Trophoblast cell (in vitro differentiated cells and primary cell): ENCODE measurements at regions not wholly inside any gene's neighbourhood (a gene's known extent, or its start where the extent isn't known, plus 50 kb on each side); places are given as distances from the start of the nearest gene placed in this dataset.

Source experiments
- DNase-seq, 2 donors: peaks; one replicate each; pipeline ENCODE4 v3.0.0-alpha.2; 2016
- H2AFZ ChIP-seq: 2 replicates; pipeline ENCODE4 v1.6.1; 2013; ENCODE audit warnings: low read length, moderate library complexity, mild to moderate bottlenecking; ENCODE audit not compliant: insufficient read depth, poor library complexity
- H2AK5ac ChIP-seq: 2 replicates; pipeline ENCODE4 v1.6.1; 2013; ENCODE audit warnings: mild to moderate bottlenecking, low read length
- H2BK120ac ChIP-seq: 2 replicates; pipeline ENCODE4 v1.6.1; 2013; ENCODE audit warnings: low read length, mild to moderate bottlenecking, moderate library complexity; ENCODE audit not compliant: insufficient read depth, poor library complexity
- H2BK12ac ChIP-seq: 2 replicates; pipeline ENCODE4 v1.6.1; 2013; ENCODE audit warnings: mild to moderate bottlenecking, low read length, moderate library complexity
- H2BK5ac ChIP-seq: 2 replicates; pipeline ENCODE4 v1.6.1; 2013; ENCODE audit warnings: low read length, low read depth, moderate library complexity, mild to moderate bottlenecking; ENCODE audit not compliant: poor library complexity
- H3K14ac ChIP-seq: 2 replicates; pipeline ENCODE4 v1.6.1; 2013; ENCODE audit warnings: mild to moderate bottlenecking, low read length
- H3K18ac ChIP-seq: 2 replicates; pipeline ENCODE4 v1.6.1; 2013; ENCODE audit warnings: mild to moderate bottlenecking, low read length
- H3K23ac ChIP-seq: 2 replicates; pipeline ENCODE4 v1.6.1; 2013; ENCODE audit warnings: low read length
- H3K27ac ChIP-seq: 2 replicates; pipeline ENCODE4 v1.5.1; 2013; ENCODE audit warnings: low read depth, mild to moderate bottlenecking, inconsistent platforms, low read length, moderate library complexity
- H3K27me3 ChIP-seq: 2 replicates; pipeline ENCODE4 v1.6.1; 2013; ENCODE audit warnings: inconsistent platforms, mild to moderate bottlenecking, low read length, moderate library complexity; ENCODE audit not compliant: insufficient read depth
- H3K36me3 ChIP-seq, 2 experiments: 1 replicate in 1 of 2; 2 replicates in 1 of 2; pipeline ENCODE4 v1.6.1; 2013; ENCODE audit warnings: low read length in 2 of 2, mild to moderate bottlenecking in 2 of 2, moderate library complexity in 1 of 2; ENCODE audit not compliant: insufficient read depth in 2 of 2, control insufficient read depth in 1 of 2
- H3K4ac ChIP-seq: 2 replicates; pipeline ENCODE4 v1.6.1; 2013; ENCODE audit warnings: low read depth, mild to moderate bottlenecking, low read length, moderate library complexity
- H3K4me1 ChIP-seq, 2 experiments: 1 replicate in 1 of 2; 2 replicates in 1 of 2; pipeline ENCODE4 v1.6.1; 2013; ENCODE audit warnings: low read length in 2 of 2, mild to moderate bottlenecking in 2 of 2, moderate library complexity in 1 of 2; ENCODE audit not compliant: insufficient read depth in 2 of 2, control insufficient read depth in 1 of 2
- H3K4me2 ChIP-seq: 2 replicates; pipeline ENCODE4 v1.6.1; 2013; ENCODE audit warnings: inconsistent platforms, mild to moderate bottlenecking, low read length, moderate library complexity
- H3K4me3 ChIP-seq: 2 replicates; pipeline ENCODE4 v1.5.1; 2013; ENCODE audit warnings: mild to moderate bottlenecking, low read depth, low read length, inconsistent platforms
- H3K79me1 ChIP-seq: one replicate; pipeline ENCODE4 v1.6.1; 2013; ENCODE audit warnings: low read length
- H3K79me2 ChIP-seq: 2 replicates; pipeline ENCODE4 v1.6.1; 2013; ENCODE audit warnings: low read length, mild to moderate bottlenecking; ENCODE audit not compliant: control insufficient read depth, insufficient read depth, poor library complexity
- H3K9ac ChIP-seq: 2 replicates; pipeline ENCODE4 v1.6.1; 2013; ENCODE audit warnings: mild to moderate bottlenecking, low read length
- H3K9me3 ChIP-seq: 2 replicates; pipeline ENCODE4 v1.6.1; 2013; ENCODE audit warnings: low read depth, mild to moderate bottlenecking, control low read depth, inconsistent platforms, low read length; ENCODE audit not compliant: insufficient read depth
- H4K12ac ChIP-seq: 2 replicates; pipeline ENCODE4 v1.6.1; 2013; ENCODE audit warnings: low read depth, mild to moderate bottlenecking, low read length, moderate library complexity
- H4K8ac ChIP-seq: 2 replicates; pipeline ENCODE4 v1.6.1; 2013; ENCODE audit warnings: low read depth, mild to moderate bottlenecking, low read length, moderate library complexity
- H4K91ac ChIP-seq: one replicate; pipeline ENCODE4 v1.6.1; 2013; ENCODE audit warnings: low read depth, mild to moderate bottlenecking, low read length, moderate library complexity
- WGBS: extraction: QIAGEN DNeasy Blood & Tissue Kit; methylation state at CpG from one replicate; pipeline ENCODE4 v1.1.7; 2013; ENCODE audit warnings: missing lambda C conversion rate; ENCODE audit not compliant: insufficient read length, insufficient coverage; ENCODE audit errors: extremely low coverage; 5-methylcytosine and 5-hydroxymethylcytosine counted together

- H3K79me2 ChIP-seq, result no peaks in the 10 kb centered on the region
- H3K23ac ChIP-seq, result no peak overlapping the region
- H3K4me1 ChIP-seq, result no peaks in the 10 kb centered on the region
- no peak overlapping the region for H2BK120ac ChIP-seq
- H3K36me3 ChIP-seq, result no peaks in the 10 kb centered on the region
- no peak overlapping the region for H3K4ac ChIP-seq
- no peak overlapping the region for H2BK12ac ChIP-seq
- no peak overlapping the region for H3K18ac ChIP-seq
- peaks cover 2% of the 10 kb centered on the region for H3K9me3 ChIP-seq
- H3K27me3 ChIP-seq, result no peaks in the 10 kb centered on the region
- no peak overlapping the region for H3K4me3 ChIP-seq
- H4K8ac ChIP-seq, result no peak overlapping the region
- H3K79me1 ChIP-seq, result no peaks in the 10 kb centered on the region
- no peak overlapping the region for H3K27ac ChIP-seq
- no peak overlapping the region for H2BK5ac ChIP-seq
- no peak overlapping the region for H3K4me2 ChIP-seq
- H4K91ac ChIP-seq, result no peak overlapping the region
- H4K12ac ChIP-seq, result no peak overlapping the region
- whole genome bisulfite sequencing, result no CpG with 5 or more reads among the region's 9 CpGs
- no peak overlapping the region for H3K14ac ChIP-seq
- no peak overlapping the region for H3K9ac ChIP-seq
- DNase-seq, result no peak
- H2AK5ac ChIP-seq, result no peak overlapping the region
- no peak overlapping the region for H2AFZ ChIP-seq
Measured at GRCh38 chr5:2466966-2467365, 284.5 kb downstream of the IRX2 start.

- no peak overlapping the region for H3K4ac ChIP-seq
- no peak overlapping the region for H4K8ac ChIP-seq
Measured at GRCh38 chr5:2465383-2465782, 286.1 kb downstream of the IRX2 start.

GRCh38 chr5:2464141-2464540 is 287.3 kb downstream of the IRX2 start:
- no peak overlapping the region for H2BK5ac ChIP-seq
- no peaks in the 10 kb centered on the region for H3K4me1 ChIP-seq
- H3K27me3 ChIP-seq, result no peaks in the 10 kb centered on the region
- no peaks in the 10 kb centered on the region for H3K79me1 ChIP-seq
- peaks cover 2% of the 10 kb centered on the region for H3K9me3 ChIP-seq
- no peak overlapping the region for H2BK120ac ChIP-seq
- H3K23ac ChIP-seq, result no peak overlapping the region
- H3K27ac ChIP-seq, result no peak overlapping the region
- H4K8ac ChIP-seq, result no peak overlapping the region
- H4K91ac ChIP-seq, result no peak overlapping the region
- no peak overlapping the region for H2AFZ ChIP-seq
- H3K18ac ChIP-seq, result no peak overlapping the region
- no peak overlapping the region for H2AK5ac ChIP-seq
- no peak overlapping the region for H4K12ac ChIP-seq
- H3K4me3 ChIP-seq, result no peak overlapping the region
- H3K9ac ChIP-seq, result no peak overlapping the region
- no peak overlapping the region for H2BK12ac ChIP-seq
- DNase-seq, result no peak
- no peak overlapping the region for H3K4me2 ChIP-seq
- no peak overlapping the region for H3K4ac ChIP-seq
- H3K36me3 ChIP-seq, result no peaks in the 10 kb centered on the region
- no peaks in the 10 kb centered on the region for H3K79me2 ChIP-seq
- no peak overlapping the region for H3K14ac ChIP-seq
- WGBS, result no CpG with 5 or more reads among the region's 9 CpGs

More at GRCh38 chr5:2465383-2465782, 286.1 kb downstream of the IRX2 start:
- H3K27me3 ChIP-seq, result no peaks in the 10 kb centered on the region
- H2BK5ac ChIP-seq, result no peak overlapping the region
- H3K14ac ChIP-seq, result no peak overlapping the region
- no CpG with 5 or more reads among the region's 10 CpGs for WGBS
- no peak overlapping the region for H3K23ac ChIP-seq
- H3K4me3 ChIP-seq, result no peak overlapping the region
- H3K79me1 ChIP-seq, result no peaks in the 10 kb centered on the region
- H3K4me1 ChIP-seq, result no peaks in the 10 kb centered on the region
- no peak overlapping the region for H2BK120ac ChIP-seq
- H3K18ac ChIP-seq, result no peak overlapping the region
- H3K79me2 ChIP-seq, result no peaks in the 10 kb centered on the region
- no peak overlapping the region for H4K12ac ChIP-seq
- no peak overlapping the region for H3K27ac ChIP-seq
- no peak overlapping the region for H3K4me2 ChIP-seq
- H3K36me3 ChIP-seq, result no peaks in the 10 kb centered on the region
- peaks cover 2% of the 10 kb centered on the region for H3K9me3 ChIP-seq
- H3K9ac ChIP-seq, result no peak overlapping the region
- H2AK5ac ChIP-seq, result no peak overlapping the region
- no peak overlapping the region for H4K91ac ChIP-seq
- H2BK12ac ChIP-seq, result no peak overlapping the region
- H2AFZ ChIP-seq, result no peak overlapping the region
- DNase-seq, result no peak

- Histone ChIP-seq H3K14ac (no peak overlapping the region), H3K18ac (no peak overlapping the region), H2AK5ac (no peak overlapping the region), H3K27ac (no peak overlapping the region), H3K4me2 (no peak overlapping the region), H3K4me3 (no peak overlapping the region), H4K91ac (no peak overlapping the region), H3K9me3 (peaks cover 1% of the 10 kb centered on the region), H4K12ac (no peak overlapping the region), H3K9ac (no peak overlapping the region), H2BK12ac (no peak overlapping the region), H4K8ac (no peak overlapping the region), H2BK120ac (no peak overlapping the region), H3K4me1 (no peaks in the 10 kb centered on the region), H2AFZ (no peak overlapping the region), H3K79me1 (no peaks in the 10 kb centered on the region), H3K27me3 (no peaks in the 10 kb centered on the region), H3K79me2 (no peaks in the 10 kb centered on the region), H3K36me3 (no peaks in the 10 kb centered on the region), H3K23ac (no peak overlapping the region), H2BK5ac (no peak overlapping the region), H3K4ac (no peak overlapping the region)
- DNase-seq, result no peak
- no CpG with 5 or more reads among the region's 23 CpGs for WGBS
Measured at GRCh38 chr5:2461701-2462691, 289.5 kb downstream of the IRX2 start.
